Gastrocnemius medialis (tissue), 4 donors: ENCODE measurements at regions not wholly inside any gene's neighbourhood (a gene's known extent, or its start where the extent isn't known, plus 50 kb on each side); places are given as distances from the start of the nearest gene placed in this dataset.

Experiments used
- CTCF ChIP-seq, 5 experiments: fragments of 450-650 bp in 3 of 5; fragments of 200-600 bp in 2 of 5; sonication (generic) in 2 of 5; IDR thresholded peaks in 4 of 5; conservative IDR thresholded peaks in 1 of 5; 1 replicate in 4 of 5; 2 replicates in 1 of 5; pipeline ENCODE4 v1.5.1; 2016 to 2019; ENCODE audit warnings: antibody characterized with exemption in 5 of 5, mild to moderate bottlenecking in 3 of 5, moderate library complexity in 3 of 5
- POLR2A ChIP-seq, 2 donors: fragments of 450-650 bp; IDR thresholded peaks; one replicate each; pipeline ENCODE4 v1.6.1; 2017; ENCODE audit warnings: antibody characterized with exemption in 2 of 2, mild to moderate bottlenecking in 2 of 2, moderate library complexity in 2 of 2

GRCh38 chr10:21052709-21053104 is 155.6 kb upstream of the NEBL start:
- TF ChIP-seq CTCF (IDR thresholded peaks at IDR 0.05 in 4 of 5, conservative IDR thresholded peaks at IDR 0.05 in 1 of 5) (no peak), POLR2A (IDR thresholded peaks at IDR 0.05) (no peak)
